Stomach (tissue), 8 donors: ENCODE measurements at regions not wholly inside any gene's neighbourhood (a gene's known extent, or its start where the extent isn't known, plus 50 kb on each side); places are given as distances from the start of the nearest gene placed in this dataset.

Source experiments
- DNase-seq, 2 donors: peaks; one replicate each; pipeline versions ENCODE4 v3.0.0 to v3.0.0-alpha.2; 2013 to 2019
- H3K27ac ChIP-seq, 5 donors: fragments of 200-600 bp in 4 of 5; sonication (generic) in 4 of 5; one replicate each; pipeline ENCODE4 v1.5.1; 2013 to 2019; ENCODE audit warnings: mild to moderate bottlenecking in 1 of 5, moderate library complexity in 1 of 5
- H3K27me3 ChIP-seq, 3 donors: fragments of 200-600 bp; sonication (generic); one replicate each; pipeline ENCODE4 v1.5.1; 2017 to 2019; ENCODE audit warnings: mixed run types in 1 of 3
- H3K36me3 ChIP-seq, 4 donors: fragments of 200-600 bp; sonication (generic); 1 replicate in 3 of 4; 2 replicates in 1 of 4; pipeline ENCODE4 v1.5.1; 2016 to 2019
- H3K4me1 ChIP-seq, 4 donors: fragments of 200-600 bp; sonication (generic); one replicate each; pipeline ENCODE4 v1.5.1; 2016 to 2019
- H3K4me3 ChIP-seq, 4 donors: fragments of 200-600 bp; sonication (generic) in 3 of 4; one replicate each; pipeline ENCODE4 v1.5.1; 2016 to 2019; ENCODE audit warnings: mild to moderate bottlenecking in 1 of 4
- H3K9me3 ChIP-seq, 4 donors: fragments of 200-600 bp; sonication (generic); one replicate each; pipeline ENCODE4 v1.5.1; 2016 to 2019
- CTCF ChIP-seq, 7 experiments: fragments of 450-650 bp in 4 of 7; fragments of 200-600 bp in 3 of 7; sonication (generic) in 3 of 7; IDR thresholded peaks; one replicate each; pipeline ENCODE4 v1.5.1; 2016 to 2019; ENCODE audit warnings: antibody characterized with exemption in 7 of 7, control low read depth in 2 of 7, mild to moderate bottlenecking in 1 of 7
- EP300 ChIP-seq: sonication (generic); formaldehyde crosslinking; IDR thresholded peaks from one replicate; pipeline ENCODE4 v1.6.1; 2017; ENCODE audit warnings: antibody characterized with exemption
- POLR2A ChIP-seq, 4 donors: fragments of 450-650 bp; IDR thresholded peaks; one replicate each; pipeline ENCODE4 v1.6.1; 2016; ENCODE audit warnings: antibody characterized with exemption in 4 of 4, control low read depth in 2 of 4, mild to moderate bottlenecking in 1 of 4, moderate library complexity in 1 of 4
- POLR2AphosphoS5 ChIP-seq, 3 donors: sonication (generic); formaldehyde crosslinking; IDR thresholded peaks; one replicate each; pipeline ENCODE4 v1.6.1; 2016; ENCODE audit warnings: antibody characterized with exemption in 3 of 3
- WGBS, 5 donors: extraction: QIAGEN DNeasy Blood & Tissue Kit in 3 of 5; methylation state at CpG; one replicate each; pipeline versions ENCODE4 v1.1.5 to v1.1.7; 2013 to 2018; 5-methylcytosine and 5-hydroxymethylcytosine counted together
- intact Hi-C: fragments of 100-400 bp; cut with DNase I; formaldehyde crosslinking; loops from one replicate; pipeline ENCODE4 v1.15.1; 2023; ENCODE audit warnings: low total_unique reads
- donor health status: healthy with polysubstance abuse.
- donor health status: Bipolar disorder and iron deficiency.
- donor health status: healthy.

GRCh38 chr15:47184003-47184907 is 533.0 kb upstream of the SEMA6D start:
- peak overlapping the region in 1 of 5 donors; percentile 21 for H3K27ac ChIP-seq
- no peaks in the 10 kb centered on the region for H3K9me3 ChIP-seq
- DNase-seq = peak in 1 of 2 donors; percentile 83
- peak overlapping the region; percentile 52 to 61 (median 57) for H3K4me3 ChIP-seq
- peaks cover 14 to 21% (median 17%) of the 10 kb centered on the region in 4 donors for H3K4me1 ChIP-seq
- 2 to 5% (median 3%) methylated on average over 58 to 84 of the region's 84 CpGs for WGBS, 5 donors
- no peaks in the 10 kb centered on the region for H3K36me3 ChIP-seq
- H3K27me3 ChIP-seq = peaks cover 8 to 46% (median 30%) of the 10 kb centered on the region in 3 donors
- no peak for TF ChIP-seq POLR2AphosphoS5 (IDR thresholded peaks at IDR 0.05)
- no peak for TF ChIP-seq CTCF (IDR thresholded peaks at IDR 0.05)
- TF ChIP-seq EP300 = no peak
- TF ChIP-seq POLR2A (IDR thresholded peaks at IDR 0.05) = no peak
- intact Hi-C loops = no loop called here

- Histone ChIP-seq H3K4me1 (peaks cover 14 to 21% (median 17%) of the 10 kb centered on the region in 4 donors), H3K4me3 (peak overlapping the region; percentile 52 to 61 (median 57)), H3K9me3 (no peaks in the 10 kb centered on the region), H3K36me3 (no peaks in the 10 kb centered on the region), H3K27ac (peak overlapping the region in 1 of 5 donors; percentile 21), H3K27me3 (peaks cover 8 to 46% (median 30%) of the 10 kb centered on the region in 3 donors)
- DNase-seq = peak in 1 of 2 donors; percentile 73
- intact Hi-C loops = no loop called here
- TF ChIP-seq POLR2AphosphoS5 (IDR thresholded peaks at IDR 0.05) = no peak
- TF ChIP-seq POLR2A (IDR thresholded peaks at IDR 0.05) = no peak
- TF ChIP-seq EP300 = no peak
- TF ChIP-seq CTCF (IDR thresholded peaks at IDR 0.05) = no peak
- 9 to 16% (median 13%) methylated on average over 22 to 36 of the region's 36 CpGs for WGBS, 5 donors
Measured at GRCh38 chr15:47184908-47185801, 532.1 kb upstream of the SEMA6D start.

- WGBS, 5 donors = 71 to 98% (median 91%) methylated on average over 3 of the region's 3 CpGs
- TF ChIP-seq POLR2A (IDR thresholded peaks at IDR 0.05) = no peak
- TF ChIP-seq EP300 = no peak
- no peak for TF ChIP-seq CTCF (IDR thresholded peaks at IDR 0.05)
- TF ChIP-seq POLR2AphosphoS5 (IDR thresholded peaks at IDR 0.05) = no peak
- no peaks in the 10 kb centered on the region for H3K36me3 ChIP-seq
- H3K4me3 ChIP-seq = no peak overlapping the region
- intact Hi-C loops = no loop called here
- H3K27ac ChIP-seq = no peak overlapping the region
- H3K27me3 ChIP-seq = peaks cover 8 to 46% (median 30%) of the 10 kb centered on the region in 3 donors
- H3K4me1 ChIP-seq = peaks cover 14 to 21% (median 17%) of the 10 kb centered on the region in 4 donors
- H3K9me3 ChIP-seq = no peaks in the 10 kb centered on the region
- DNase-seq = peak in 1 of 2 donors; percentile 14
Measured at GRCh38 chr15:47186075-47186474, 531.2 kb upstream of the SEMA6D start.
